GM19240 (cell line): ENCODE measurements at regions not wholly inside any gene's neighbourhood (a gene's known extent, or its start where the extent isn't known, plus 50 kb on each side); places are given as distances from the start of the nearest gene placed in this dataset.
"Not testable (repeated sequence)": the region's sequence is repeated elsewhere in the genome, so short reads cannot be mapped to it uniquely, and the experiment has no call there.

ENCODE experiments used
- DNase-seq: peaks from one replicate; pipeline ENCODE4 v3.0.0; 2011; ENCODE audit warnings: low spot score; ENCODE audit not compliant: insufficient read length

- DNase-seq, result no peak
Measured at GRCh38 chr6:40695750-40696415, 108.7 kb upstream of the LRFN2 start.

GRCh38 chr6:40695114-40695513 is 108.0 kb upstream of the LRFN2 start:
- no peak for DNase-seq

GRCh38 chr6:40693768-40694167 is 106.6 kb upstream of the LRFN2 start:
- DNase-seq, result no peak

- DNase-seq, result no peak
Measured at GRCh38 chr6:40692337-40692736, 105.2 kb upstream of the LRFN2 start.

- DNase-seq, result no peak
Measured at GRCh38 chr6:40689185-40689584, 102.0 kb upstream of the LRFN2 start.

- DNase-seq, result no peak
Measured at GRCh38 chr6:40688214-40688761, 101.1 kb upstream of the LRFN2 start.

GRCh38 chr6:40685862-40686261 is 98.7 kb upstream of the LRFN2 start:
- DNase-seq, result no peak

GRCh38 chr6:40681622-40682021 is 94.5 kb upstream of the LRFN2 start:
- DNase-seq, result no peak

- DNase-seq, result no peak
Measured at GRCh38 chr6:40678941-40679340, 91.8 kb upstream of the LRFN2 start.

- DNase-seq, result no peak
Measured at GRCh38 chr6:40674170-40674569, 87.0 kb upstream of the LRFN2 start.

GRCh38 chr6:40672087-40672486 is 84.9 kb upstream of the LRFN2 start:
- no peak for DNase-seq

- no peak for DNase-seq
Measured at GRCh38 chr6:40671694-40672050, 84.5 kb upstream of the LRFN2 start.

GRCh38 chr6:40671001-40671693 is 84.0 kb upstream of the LRFN2 start:
- DNase-seq, result no peak

GRCh38 chr6:40669343-40669742 is 82.2 kb upstream of the LRFN2 start:
- DNase-seq, result no peak

GRCh38 chr6:40668203-40668602 is 81.0 kb upstream of the LRFN2 start:
- DNase-seq, result no peak

- DNase-seq, result no peak
Measured at GRCh38 chr6:40666530-40666929, 79.4 kb upstream of the LRFN2 start.

GRCh38 chr6:40661726-40662125 is 74.6 kb upstream of the LRFN2 start:
- DNase-seq, result no peak

GRCh38 chr6:40656772-40657171 is 69.6 kb upstream of the LRFN2 start:
- DNase-seq, result not testable (repeated sequence)

- DNase-seq, result no peak
Measured at GRCh38 chr6:40654828-40655227, 67.7 kb upstream of the LRFN2 start.

GRCh38 chr6:40645043-40645442 is 57.9 kb upstream of the LRFN2 start:
- DNase-seq, result no peak

- no peak for DNase-seq
Measured at GRCh38 chr6:40642837-40643236, 55.7 kb upstream of the LRFN2 start.

- DNase-seq, result no peak
Measured at GRCh38 chr6:40642190-40642589, 55.0 kb upstream of the LRFN2 start.

GRCh38 chr6:40640599-40641227 is 53.5 kb upstream of the LRFN2 start:
- no peak for DNase-seq
